BE2C (cell line): ENCODE measurements at regions not wholly inside any gene's neighbourhood (a gene's known extent, or its start where the extent isn't known, plus 50 kb on each side); places are given as distances from the start of the nearest gene placed in this dataset.

ENCODE experiments used
- DNase-seq: peaks from one replicate; pipeline ENCODE4 v3.0.0-alpha.2; 2020
- H3K27me3 ChIP-seq: fragments of 250-450 bp; sonication (Bioruptor Pico); 2 replicates; pipeline ENCODE4 v1.5.1; 2020; ENCODE audit warnings: mild to moderate bottlenecking
- H3K36me3 ChIP-seq: fragments of 250-450 bp; sonication (Bioruptor Pico); 2 replicates; pipeline ENCODE4 v1.5.1; 2020; ENCODE audit warnings: mild to moderate bottlenecking
- H3K4me1 ChIP-seq: fragments of 250-450 bp; sonication (Bioruptor Pico); 2 replicates; pipeline ENCODE4 v1.5.1; 2020
- H3K4me3 ChIP-seq: 2 replicates; pipeline ENCODE4 v1.5.1; 2011; ENCODE audit warnings: low read depth, low read length
- H3K9me3 ChIP-seq: fragments of 250-450 bp; sonication (Bioruptor Pico); 2 replicates; pipeline ENCODE4 v1.5.1; 2020
- TF ChIP-seq, protein P1 (sequence below): IDR thresholded peaks from 2 replicates; pipeline ENCODE4 v1.5.1; 2012; ENCODE audit warnings: mild to moderate bottlenecking, low read depth, low read length

- H3K4me1 ChIP-seq = no peaks in the 10 kb centered on the region
- H3K4me3 ChIP-seq = no peak overlapping the region
- no peaks in the 10 kb centered on the region for H3K27me3 ChIP-seq
- no peaks in the 10 kb centered on the region for H3K9me3 ChIP-seq
- H3K36me3 ChIP-seq = no peaks in the 10 kb centered on the region
- no peak for DNase-seq
- TF ChIP-seq, protein P1, sequence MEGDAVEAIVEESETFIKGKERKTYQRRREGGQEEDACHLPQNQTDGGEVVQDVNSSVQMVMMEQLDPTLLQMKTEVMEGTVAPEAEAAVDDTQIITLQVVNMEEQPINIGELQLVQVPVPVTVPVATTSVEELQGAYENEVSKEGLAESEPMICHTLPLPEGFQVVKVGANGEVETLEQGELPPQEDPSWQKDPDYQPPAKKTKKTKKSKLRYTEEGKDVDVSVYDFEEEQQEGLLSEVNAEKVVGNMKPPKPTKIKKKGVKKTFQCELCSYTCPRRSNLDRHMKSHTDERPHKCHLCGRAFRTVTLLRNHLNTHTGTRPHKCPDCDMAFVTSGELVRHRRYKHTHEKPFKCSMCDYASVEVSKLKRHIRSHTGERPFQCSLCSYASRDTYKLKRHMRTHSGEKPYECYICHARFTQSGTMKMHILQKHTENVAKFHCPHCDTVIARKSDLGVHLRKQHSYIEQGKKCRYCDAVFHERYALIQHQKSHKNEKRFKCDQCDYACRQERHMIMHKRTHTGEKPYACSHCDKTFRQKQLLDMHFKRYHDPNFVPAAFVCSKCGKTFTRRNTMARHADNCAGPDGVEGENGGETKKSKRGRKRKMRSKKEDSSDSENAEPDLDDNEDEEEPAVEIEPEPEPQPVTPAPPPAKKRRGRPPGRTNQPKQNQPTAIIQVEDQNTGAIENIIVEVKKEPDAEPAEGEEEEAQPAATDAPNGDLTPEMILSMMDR = no peak
These were observed 94.4 kb downstream of the ADRB2 start for GRCh38 chr5:148920646-148921288.

GRCh38 chr5:148921350-148921749, 94.9 kb downstream of the ADRB2 start:
- H3K4me1 ChIP-seq = no peaks in the 10 kb centered on the region

DNA sequence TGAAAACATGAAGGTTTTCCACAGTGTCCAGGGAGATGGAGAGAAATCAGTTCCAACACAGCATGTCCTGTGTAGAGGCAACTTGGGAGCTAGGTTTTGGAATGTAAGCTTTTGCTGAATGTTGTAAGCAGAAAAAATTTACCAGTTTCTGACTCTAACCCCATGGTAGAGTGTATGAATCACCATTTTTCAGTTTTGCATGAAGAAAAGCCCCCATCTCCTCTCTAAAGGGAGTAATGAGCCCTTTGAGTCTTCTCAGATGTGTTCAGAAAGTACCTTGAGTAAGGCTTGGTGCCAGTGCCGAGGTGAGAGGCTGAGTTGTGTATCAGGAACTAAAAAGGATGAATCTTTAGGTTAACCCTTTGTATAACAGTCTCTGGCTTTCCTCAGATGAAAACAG, 96.2 kb downstream of the ADRB2 start:
- DNase-seq = no peak

More at GRCh38 chr5:148921350-148921749, 94.9 kb downstream of the ADRB2 start:
- no peak for DNase-seq
- TF ChIP-seq, protein P1 = no peak
- no peaks in the 10 kb centered on the region for H3K36me3 ChIP-seq
- no peak overlapping the region for H3K4me3 ChIP-seq
- H3K9me3 ChIP-seq = no peaks in the 10 kb centered on the region
- no peaks in the 10 kb centered on the region for H3K27me3 ChIP-seq

DNA sequence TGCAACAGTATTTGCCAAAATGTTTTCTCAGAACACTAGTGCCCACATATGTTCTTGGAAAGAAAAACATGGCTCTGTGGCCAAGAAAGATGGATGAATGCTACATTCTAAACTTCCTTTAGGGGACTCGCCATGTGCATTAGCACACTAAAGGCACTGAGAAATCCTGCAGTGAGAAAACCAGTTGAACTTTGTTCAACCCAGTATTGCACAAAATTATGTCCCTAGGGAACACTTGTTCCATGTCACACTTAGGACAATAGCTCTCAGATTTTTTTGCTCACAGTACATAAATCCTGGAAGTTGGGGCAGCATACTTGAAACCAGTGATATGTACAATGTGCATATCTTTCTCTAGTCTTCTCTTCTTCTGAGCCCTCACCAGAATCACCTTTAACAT, 96.6 kb downstream of the ADRB2 start:
- Histone ChIP-seq H3K9me3 (no peaks in the 10 kb centered on the region), H3K36me3 (no peaks in the 10 kb centered on the region), H3K27me3 (no peaks in the 10 kb centered on the region), H3K4me1 (no peaks in the 10 kb centered on the region), H3K4me3 (no peak overlapping the region)
- no peak for DNase-seq
- TF ChIP-seq, protein P1 = no peak

More for the DNA sequence above, 96.2 kb downstream of the ADRB2 start:
- no peaks in the 10 kb centered on the region for H3K9me3 ChIP-seq
- H3K36me3 ChIP-seq = no peaks in the 10 kb centered on the region
- no peak overlapping the region for H3K4me3 ChIP-seq
- TF ChIP-seq, protein P1 = no peak
- H3K4me1 ChIP-seq = no peaks in the 10 kb centered on the region
- H3K27me3 ChIP-seq = no peaks in the 10 kb centered on the region

GRCh38 chr5:148924817-148925216, 98.4 kb downstream of the ADRB2 start:
- DNase-seq = peak; percentile 41
- Histone ChIP-seq H3K27me3 (no peaks in the 10 kb centered on the region), H3K4me3 (no peak overlapping the region), H3K4me1 (no peaks in the 10 kb centered on the region), H3K9me3 (no peaks in the 10 kb centered on the region), H3K36me3 (no peaks in the 10 kb centered on the region)
- TF ChIP-seq, protein P1 = no peak

GRCh38 chr5:148926207-148926606, 99.8 kb downstream of the ADRB2 start:
- DNase-seq = no peak
- no peaks in the 10 kb centered on the region for H3K4me1 ChIP-seq
- H3K4me3 ChIP-seq = no peak overlapping the region
- no peaks in the 10 kb centered on the region for H3K9me3 ChIP-seq
- TF ChIP-seq, protein P1 = no peak
- H3K36me3 ChIP-seq = no peaks in the 10 kb centered on the region
- H3K27me3 ChIP-seq = no peaks in the 10 kb centered on the region; the same call in 1 of the 2 replicates
